PFSK-1 (cell line): ENCODE measurements at regions not wholly inside any gene's neighbourhood (a gene's known extent, or its start where the extent isn't known, plus 50 kb on each side); places are given as distances from the start of the nearest gene placed in this dataset.

Experiments
- FOXP2 ChIP-seq: optimal IDR thresholded peaks from 2 replicates; pipeline ENCODE3; 2011; ENCODE audit warnings: borderline replicate concordance, control low read depth, inconsistent platforms; ENCODE audit not compliant: insufficient read depth; ENCODE audit errors: extremely low read length, extremely low read depth
- POLR2AphosphoS5 ChIP-seq: IDR thresholded peaks from 2 replicates; pipeline ENCODE4 v1.6.1; 2012; ENCODE audit warnings: low read depth, mild to moderate bottlenecking, control low read depth, low read length, moderate library complexity
- SIN3A ChIP-seq: IDR thresholded peaks from 2 replicates; pipeline ENCODE4 v1.6.1; 2012; ENCODE audit warnings: mild to moderate bottlenecking, low read length, moderate library complexity, borderline replicate concordance; ENCODE audit not compliant: insufficient read depth
- TAF1 ChIP-seq: IDR thresholded peaks from 2 replicates; pipeline ENCODE4 v1.6.1; 2012; ENCODE audit warnings: low read length, control low read depth, borderline replicate concordance; ENCODE audit not compliant: insufficient read depth
- TF ChIP-seq, protein P1 (sequence below), 2 experiments: IDR thresholded peaks; 2 replicates each; pipeline versions ENCODE4 v1.6.1 to v1.8.0; 2011 to 2012; ENCODE audit warnings: low read depth in 2 of 2, low read length in 2 of 2, control low read depth in 1 of 2, inconsistent platforms in 1 of 2, mild to moderate bottlenecking in 1 of 2, moderate library complexity in 1 of 2; ENCODE audit not compliant: insufficient read depth in 1 of 2

DNA sequence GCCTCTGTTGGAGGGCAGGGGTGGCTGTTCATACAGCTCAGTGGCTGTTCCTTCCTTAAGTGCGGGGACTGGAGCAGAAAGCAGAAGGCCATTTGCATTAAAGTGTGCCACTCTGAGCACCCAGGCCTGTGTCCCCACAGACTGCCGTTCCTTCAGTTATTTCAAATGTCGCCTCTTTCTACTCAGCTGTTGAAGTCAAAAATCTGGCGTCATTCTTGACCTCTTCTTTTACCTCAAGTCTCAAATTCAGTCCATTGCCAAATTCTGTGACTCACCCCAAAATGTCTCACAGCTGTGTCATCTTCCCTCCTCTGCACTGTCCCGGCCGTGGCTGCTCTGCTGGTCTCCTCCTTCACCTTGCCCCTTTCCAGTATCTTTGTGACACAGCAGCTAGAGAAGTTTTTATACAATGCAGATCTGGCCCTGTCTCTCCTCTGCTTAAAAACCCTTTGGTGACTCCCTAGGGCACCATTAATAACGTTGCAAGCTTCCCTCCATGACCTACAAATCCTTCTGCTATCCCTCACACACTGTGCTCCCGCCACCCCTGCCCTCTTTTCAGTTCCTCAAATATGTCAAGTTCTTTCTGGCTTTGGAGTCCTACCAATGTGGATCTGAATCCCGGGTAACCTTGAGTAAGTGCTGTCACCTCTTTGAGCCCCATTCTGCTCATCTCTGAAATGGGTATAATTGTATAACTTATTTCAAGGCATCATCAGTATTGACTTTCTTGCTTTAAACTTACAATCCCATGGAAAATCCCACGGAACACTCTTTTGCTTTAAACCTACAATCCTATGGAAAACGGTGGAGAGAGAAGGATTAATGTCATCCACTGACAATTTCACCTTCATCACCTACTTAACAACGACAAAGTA is 98.3 kb upstream of the BOD1 start:
- no peak for TF ChIP-seq SIN3A
- no peak for TF ChIP-seq FOXP2
- TF ChIP-seq, protein P1, sequence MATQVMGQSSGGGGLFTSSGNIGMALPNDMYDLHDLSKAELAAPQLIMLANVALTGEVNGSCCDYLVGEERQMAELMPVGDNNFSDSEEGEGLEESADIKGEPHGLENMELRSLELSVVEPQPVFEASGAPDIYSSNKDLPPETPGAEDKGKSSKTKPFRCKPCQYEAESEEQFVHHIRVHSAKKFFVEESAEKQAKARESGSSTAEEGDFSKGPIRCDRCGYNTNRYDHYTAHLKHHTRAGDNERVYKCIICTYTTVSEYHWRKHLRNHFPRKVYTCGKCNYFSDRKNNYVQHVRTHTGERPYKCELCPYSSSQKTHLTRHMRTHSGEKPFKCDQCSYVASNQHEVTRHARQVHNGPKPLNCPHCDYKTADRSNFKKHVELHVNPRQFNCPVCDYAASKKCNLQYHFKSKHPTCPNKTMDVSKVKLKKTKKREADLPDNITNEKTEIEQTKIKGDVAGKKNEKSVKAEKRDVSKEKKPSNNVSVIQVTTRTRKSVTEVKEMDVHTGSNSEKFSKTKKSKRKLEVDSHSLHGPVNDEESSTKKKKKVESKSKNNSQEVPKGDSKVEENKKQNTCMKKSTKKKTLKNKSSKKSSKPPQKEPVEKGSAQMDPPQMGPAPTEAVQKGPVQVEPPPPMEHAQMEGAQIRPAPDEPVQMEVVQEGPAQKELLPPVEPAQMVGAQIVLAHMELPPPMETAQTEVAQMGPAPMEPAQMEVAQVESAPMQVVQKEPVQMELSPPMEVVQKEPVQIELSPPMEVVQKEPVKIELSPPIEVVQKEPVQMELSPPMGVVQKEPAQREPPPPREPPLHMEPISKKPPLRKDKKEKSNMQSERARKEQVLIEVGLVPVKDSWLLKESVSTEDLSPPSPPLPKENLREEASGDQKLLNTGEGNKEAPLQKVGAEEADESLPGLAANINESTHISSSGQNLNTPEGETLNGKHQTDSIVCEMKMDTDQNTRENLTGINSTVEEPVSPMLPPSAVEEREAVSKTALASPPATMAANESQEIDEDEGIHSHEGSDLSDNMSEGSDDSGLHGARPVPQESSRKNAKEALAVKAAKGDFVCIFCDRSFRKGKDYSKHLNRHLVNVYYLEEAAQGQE (IDR thresholded peaks at IDR 0.05; ENCODE audit: insufficient read depth in 1 of 2, low read depth in 2 of 2, low read length in 2 of 2) = no peak
- TF ChIP-seq TAF1 = no peak
- TF ChIP-seq POLR2AphosphoS5 = no peak

DNA sequence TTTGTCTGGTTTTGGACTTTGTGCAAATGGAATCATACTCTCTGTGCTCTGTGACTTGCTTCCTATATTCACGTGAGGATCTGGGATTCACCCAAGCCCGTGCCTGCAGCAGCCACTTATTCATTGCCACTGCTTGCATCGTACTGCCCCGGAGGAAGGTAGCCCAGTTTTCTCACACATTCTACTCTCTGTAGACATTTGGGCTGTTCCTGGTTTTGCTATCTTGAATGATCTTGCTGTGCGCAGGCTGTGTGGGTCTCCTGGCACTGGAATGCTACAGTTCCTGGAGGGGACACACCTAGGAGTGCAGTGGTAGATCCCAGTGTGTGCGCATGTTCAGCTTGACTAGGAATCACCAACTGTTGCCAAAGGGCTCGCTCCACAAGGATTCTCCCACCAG is 99.2 kb upstream of the BOD1 start:
- no peak for TF ChIP-seq POLR2AphosphoS5
- TF ChIP-seq SIN3A = no peak
- TF ChIP-seq, protein P1 (IDR thresholded peaks at IDR 0.05; ENCODE audit: insufficient read depth in 1 of 2, low read depth in 2 of 2, low read length in 2 of 2) = no peak
- TF ChIP-seq FOXP2 = no peak
- TF ChIP-seq TAF1 = no peak

DNA sequence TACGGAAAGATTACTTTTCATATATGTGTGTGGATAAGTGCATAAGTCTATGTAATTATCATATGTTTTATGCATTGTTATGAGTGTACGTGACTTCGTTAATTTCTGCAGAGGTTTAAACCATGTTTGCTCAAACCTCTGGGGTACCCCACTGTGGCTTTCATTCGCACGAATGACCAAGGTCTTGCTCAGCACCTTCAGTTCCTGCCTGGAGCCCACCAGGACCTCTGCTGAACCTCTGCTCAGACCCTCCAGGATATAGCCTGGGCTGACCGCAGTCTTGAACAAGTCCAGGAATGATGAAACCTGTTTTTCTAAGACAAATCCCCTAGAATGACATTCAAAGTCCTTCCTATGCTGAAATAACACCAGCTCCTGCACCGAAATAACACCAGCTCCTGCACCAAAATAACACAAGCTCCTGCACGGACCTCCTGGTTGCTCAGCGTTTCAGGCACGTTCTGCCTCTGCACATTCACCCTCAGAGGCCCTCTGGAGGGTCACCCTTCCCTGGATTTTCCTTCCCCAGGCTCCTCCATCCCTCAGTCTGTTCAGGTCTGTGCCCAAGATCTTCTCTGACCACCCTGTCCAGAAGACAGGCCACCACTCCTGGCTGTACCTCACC is 99.7 kb upstream of the BOD1 start:
- no peak for TF ChIP-seq POLR2AphosphoS5

DNA sequence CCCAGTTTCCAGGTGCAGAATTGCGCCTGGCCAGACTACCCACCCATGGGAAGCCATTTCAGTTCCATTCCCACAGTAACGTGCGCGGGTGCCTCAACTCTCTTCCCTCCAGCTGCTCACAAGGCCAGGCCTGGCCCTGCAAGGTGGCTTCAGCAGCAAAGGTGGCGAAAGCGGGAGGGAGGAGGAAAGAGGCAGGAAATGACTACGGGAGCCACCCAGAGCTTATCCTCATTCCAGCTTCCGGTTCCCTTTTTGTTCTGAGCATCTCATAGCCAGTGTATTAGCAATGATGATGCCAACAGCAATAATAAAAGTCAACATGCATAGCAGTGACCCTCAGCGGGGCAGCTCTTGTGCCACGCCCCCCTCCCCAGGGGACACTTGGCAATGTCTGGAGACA is 101.5 kb upstream of the BOD1 start:
- no peak for TF ChIP-seq FOXP2

DNA sequence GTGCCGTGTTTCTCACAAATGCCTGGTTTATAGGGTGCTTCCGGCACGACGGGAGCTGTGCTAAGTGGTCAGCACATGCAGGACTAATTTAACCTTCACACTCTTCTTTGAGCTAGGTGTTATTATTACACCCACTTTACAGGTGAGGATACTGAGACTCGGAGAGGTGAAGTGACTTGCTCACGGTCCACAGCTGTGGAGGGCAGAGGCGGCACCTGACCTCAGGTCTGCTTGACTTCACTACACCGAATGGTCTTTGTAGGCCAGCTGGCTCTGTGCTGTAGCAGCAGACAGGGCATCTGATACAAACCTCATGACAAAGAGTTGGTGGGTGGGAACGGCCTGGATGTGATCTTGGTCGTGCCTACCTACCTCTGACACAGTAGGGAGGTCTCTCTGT is 102.0 kb upstream of the BOD1 start:
- TF ChIP-seq, protein P1 (IDR thresholded peaks at IDR 0.05; ENCODE audit: insufficient read depth in 1 of 2, low read depth in 2 of 2, low read length in 2 of 2) = no peak
- TF ChIP-seq POLR2AphosphoS5 = no peak
- no peak for TF ChIP-seq SIN3A
- no peak for TF ChIP-seq TAF1
- no peak for TF ChIP-seq FOXP2

DNA sequence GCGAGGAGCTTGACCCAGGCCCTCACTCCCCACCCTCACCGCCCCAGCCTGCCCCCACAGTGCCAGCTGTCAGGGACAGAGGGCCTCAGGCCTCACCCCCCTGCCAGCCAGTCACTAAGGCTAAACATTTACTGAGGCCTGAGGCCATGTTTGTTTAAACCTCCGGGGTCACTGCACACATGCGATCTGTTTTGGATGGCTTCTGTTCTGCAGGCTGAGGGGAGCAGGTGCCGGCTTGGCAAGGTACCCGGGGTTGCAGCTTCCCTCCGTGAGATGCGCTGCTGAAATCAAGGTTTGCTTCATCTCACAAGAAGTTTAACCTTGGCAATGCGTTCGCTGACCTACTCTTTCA is 103.3 kb upstream of the BOD1 start:
- TF ChIP-seq, protein P1 (IDR thresholded peaks at IDR 0.05; ENCODE audit: insufficient read depth in 1 of 2, low read depth in 2 of 2, low read length in 2 of 2) = no peak
- no peak for TF ChIP-seq POLR2AphosphoS5
- no peak for TF ChIP-seq SIN3A
- TF ChIP-seq TAF1 = no peak
- no peak for TF ChIP-seq FOXP2
